ENCODE measurements at regions not wholly inside any gene's neighbourhood (a gene's known extent, or its start where the extent isn't known, plus 50 kb on each side); places are given as distances from the start of the nearest gene placed in this dataset.

- 86 to 91% methylated on average over 10 of the region's 10 CpGs for WGBS, 2 donors
- intact Hi-C loops (cut with DNase I), result no loop called here
- no peak for DNase-seq
- Histone ChIP-seq H3K27ac (no peak overlapping the region), H3K27me3 (no peaks in the 10 kb centered on the region), H3K4me1 (no peaks in the 10 kb centered on the region), H3K4me3 (replicated peaks in 1 of 3) (no peak overlapping the region), H3K36me3 (no peaks in the 10 kb centered on the region), H3K9me3 (no peaks in the 10 kb centered on the region)
- TF ChIP-seq, protein P1, sequence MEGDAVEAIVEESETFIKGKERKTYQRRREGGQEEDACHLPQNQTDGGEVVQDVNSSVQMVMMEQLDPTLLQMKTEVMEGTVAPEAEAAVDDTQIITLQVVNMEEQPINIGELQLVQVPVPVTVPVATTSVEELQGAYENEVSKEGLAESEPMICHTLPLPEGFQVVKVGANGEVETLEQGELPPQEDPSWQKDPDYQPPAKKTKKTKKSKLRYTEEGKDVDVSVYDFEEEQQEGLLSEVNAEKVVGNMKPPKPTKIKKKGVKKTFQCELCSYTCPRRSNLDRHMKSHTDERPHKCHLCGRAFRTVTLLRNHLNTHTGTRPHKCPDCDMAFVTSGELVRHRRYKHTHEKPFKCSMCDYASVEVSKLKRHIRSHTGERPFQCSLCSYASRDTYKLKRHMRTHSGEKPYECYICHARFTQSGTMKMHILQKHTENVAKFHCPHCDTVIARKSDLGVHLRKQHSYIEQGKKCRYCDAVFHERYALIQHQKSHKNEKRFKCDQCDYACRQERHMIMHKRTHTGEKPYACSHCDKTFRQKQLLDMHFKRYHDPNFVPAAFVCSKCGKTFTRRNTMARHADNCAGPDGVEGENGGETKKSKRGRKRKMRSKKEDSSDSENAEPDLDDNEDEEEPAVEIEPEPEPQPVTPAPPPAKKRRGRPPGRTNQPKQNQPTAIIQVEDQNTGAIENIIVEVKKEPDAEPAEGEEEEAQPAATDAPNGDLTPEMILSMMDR (IDR thresholded peaks at IDR 0.05), result no peak
- TF ChIP-seq POLR2A (IDR thresholded peaks at IDR 0.05), result no peak
Measured at GRCh38 chr16:86049641-86050040, 150.7 kb downstream of the IRF8 start.

- H3K9me3 ChIP-seq, result no peaks in the 10 kb centered on the region
- H3K4me3 ChIP-seq (replicated peaks in 1 of 3), result no peak overlapping the region
- H3K36me3 ChIP-seq, result no peaks in the 10 kb centered on the region
- intact Hi-C loops (cut with DNase I), result no loop called here
- no peak for DNase-seq
- H3K27me3 ChIP-seq, result no peaks in the 10 kb centered on the region
- TF ChIP-seq, protein P1 (IDR thresholded peaks at IDR 0.05), result no peak
- TF ChIP-seq POLR2A (IDR thresholded peaks at IDR 0.05), result no peak
- no peaks in the 10 kb centered on the region for H3K4me1 ChIP-seq
- 82 to 86% methylated on average over 5 to 8 of the region's 8 CpGs for WGBS, 2 donors
- no peak overlapping the region for H3K27ac ChIP-seq
Measured at GRCh38 chr16:86050111-86050510, 151.1 kb downstream of the IRF8 start.

DNA sequence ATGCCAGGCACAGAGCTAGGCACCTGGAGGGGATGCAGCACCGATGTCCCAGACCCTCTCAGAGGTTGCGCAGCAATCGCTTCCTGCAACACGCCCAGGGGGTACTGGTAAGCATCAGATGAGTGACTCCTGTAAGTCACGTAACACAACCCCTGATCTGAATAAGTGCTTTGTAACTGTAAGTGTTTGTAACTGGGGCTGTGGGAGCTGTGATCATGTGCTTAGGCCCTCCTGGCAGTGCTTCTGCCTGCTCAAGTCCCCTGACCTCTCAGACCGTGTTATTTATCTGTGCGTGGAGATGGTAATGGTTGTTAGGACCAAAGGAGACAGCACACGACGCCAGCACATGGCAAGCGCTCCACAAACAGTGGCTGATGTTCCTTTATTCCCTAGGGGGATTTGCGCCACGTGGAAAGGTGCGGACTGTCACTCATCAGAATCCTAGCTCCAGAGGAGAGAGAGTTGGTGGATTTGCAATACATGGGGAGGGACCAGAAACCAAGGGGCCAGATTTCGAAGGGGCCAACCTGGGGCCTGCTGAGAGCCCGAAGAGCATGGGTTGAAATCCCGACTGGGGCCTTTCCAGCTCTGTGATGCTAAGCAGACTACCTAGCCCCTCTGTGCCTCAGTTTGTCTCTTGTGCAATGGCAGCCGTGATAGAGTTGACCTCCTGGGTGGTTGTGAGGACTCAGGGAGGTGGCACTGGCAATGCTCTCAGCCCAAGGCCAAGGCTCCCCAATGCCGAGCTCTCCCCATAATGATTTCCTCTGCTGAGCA lies 151.8 kb downstream of the IRF8 start:
- Histone ChIP-seq H3K4me3 (replicated peaks in 1 of 3) (no peak overlapping the region), H3K9me3 (no peaks in the 10 kb centered on the region), H3K4me1 (no peaks in the 10 kb centered on the region), H3K27me3 (no peaks in the 10 kb centered on the region), H3K27ac (no peak overlapping the region), H3K36me3 (no peaks in the 10 kb centered on the region)
- 83 to 88% methylated on average over 16 to 17 of the region's 18 CpGs for WGBS, 2 donors
- TF ChIP-seq POLR2A (IDR thresholded peaks at IDR 0.05), result no peak
- TF ChIP-seq, protein P1 (IDR thresholded peaks at IDR 0.05), result no peak
- no peak for DNase-seq
- intact Hi-C loops (cut with DNase I), result no loop called here

- TF ChIP-seq POLR2A (IDR thresholded peaks at IDR 0.05), result no peak
- TF ChIP-seq, protein P1 (IDR thresholded peaks at IDR 0.05), result no peak
- WGBS, 2 donors, result 57 to 62% methylated on average over 11 to 19 of the region's 20 CpGs
- no peaks in the 10 kb centered on the region for H3K9me3 ChIP-seq
- H3K36me3 ChIP-seq, result no peaks in the 10 kb centered on the region
- DNase-seq, result no peak
- no peak overlapping the region for H3K4me3 ChIP-seq (replicated peaks in 1 of 3)
- no peak overlapping the region for H3K27ac ChIP-seq
- intact Hi-C loops (cut with DNase I), result no loop called here
- H3K27me3 ChIP-seq, result no peaks in the 10 kb centered on the region
- no peaks in the 10 kb centered on the region for H3K4me1 ChIP-seq
Measured at GRCh38 chr16:86051368-86052114, 152.6 kb downstream of the IRF8 start.

- DNase-seq, result no peak
- no peak for TF ChIP-seq POLR2A (IDR thresholded peaks at IDR 0.05)
- TF ChIP-seq, protein P1 (IDR thresholded peaks at IDR 0.05), result no peak
- intact Hi-C loops (cut with DNase I), result no loop called here
- H3K4me3 ChIP-seq (replicated peaks in 1 of 3), result no peak overlapping the region
- no peaks in the 10 kb centered on the region for H3K36me3 ChIP-seq
- H3K9me3 ChIP-seq, result no peaks in the 10 kb centered on the region
- H3K4me1 ChIP-seq, result no peaks in the 10 kb centered on the region
- no peaks in the 10 kb centered on the region for H3K27me3 ChIP-seq
- WGBS, 2 donors, result 89 to 95% methylated on average over 6 to 14 of the region's 15 CpGs
- H3K27ac ChIP-seq, result no peak overlapping the region
Measured at GRCh38 chr16:86052115-86052670, 153.2 kb downstream of the IRF8 start.
